Mesothelial cell of epicardium (in vitro differentiated cells): ENCODE measurements at regions not wholly inside any gene's neighbourhood (a gene's known extent, or its start where the extent isn't known, plus 50 kb on each side); places are given as distances from the start of the nearest gene placed in this dataset.

ENCODE experiments used
- DNase-seq, 2 experiments: peaks; one replicate each; pipeline ENCODE4 v3.0.0; 2021; ENCODE audit warnings: low spot score in 2 of 2; ENCODE audit not compliant: unreplicated experiment in 2 of 2
- H3K27ac Mint-ChIP-seq: 2 replicates; pipeline ENCODE4 v1.8.0; 2021; ENCODE audit warnings: mixed read lengths
- H3K27me3 Mint-ChIP-seq: 2 replicates; pipeline ENCODE4 v1.8.0; 2021; ENCODE audit warnings: low read depth, mixed read lengths
- H3K36me3 Mint-ChIP-seq: 2 replicates; pipeline ENCODE4 v1.8.0; 2021; ENCODE audit warnings: mixed read lengths
- H3K4me1 Mint-ChIP-seq: 2 replicates; pipeline ENCODE4 v1.8.0; 2021; ENCODE audit warnings: mixed read lengths
- H3K4me3 Mint-ChIP-seq: 2 replicates; pipeline ENCODE4 v1.8.0; 2021; ENCODE audit warnings: mild to moderate bottlenecking, moderate library complexity, mixed read lengths
- H3K9me3 Mint-ChIP-seq: 2 replicates; pipeline ENCODE4 v1.8.0; 2021; ENCODE audit warnings: mixed read lengths
- CTCF ChIP-seq: fragments of 200-600 bp; sonication (generic); IDR thresholded peaks from one replicate; pipeline ENCODE4 v1.5.0; 2021; ENCODE audit warnings: antibody characterized with exemption; ENCODE audit not compliant: unreplicated experiment

- Mint-ChIP-seq H3K4me1 (peaks cover 42% of the 10 kb centered on the region), H3K27ac (peak overlapping the region; percentile 85), H3K9me3 (peaks cover under 1% of the 10 kb centered on the region), H3K27me3 (no peaks in the 10 kb centered on the region), H3K36me3 (peaks cover 16% of the 10 kb centered on the region), H3K4me3 (no peak overlapping the region)
- DNase-seq: no peak
- TF ChIP-seq CTCF: no peak
Measured at GRCh38 chr11:27213232-27213660, 149.8 kb downstream of the CCDC34 start.

GRCh38 chr11:27212248-27212780 lies 150.7 kb downstream of the CCDC34 start:
- H3K4me3 Mint-ChIP-seq: no peak overlapping the region

GRCh38 chr11:27211370-27212127 lies 151.5 kb downstream of the CCDC34 start:
- peak; percentile 46 for TF ChIP-seq CTCF
- H3K4me3 Mint-ChIP-seq: no peak overlapping the region
- no peak overlapping the region for H3K27ac Mint-ChIP-seq
- H3K4me1 Mint-ChIP-seq: peaks cover 27% of the 10 kb centered on the region
- H3K9me3 Mint-ChIP-seq: peaks cover 8% of the 10 kb centered on the region
- no peaks in the 10 kb centered on the region for H3K27me3 Mint-ChIP-seq
- peaks cover 24% of the 10 kb centered on the region for H3K36me3 Mint-ChIP-seq
- no peak for DNase-seq

More at GRCh38 chr11:27212248-27212780, 150.7 kb downstream of the CCDC34 start:
- Mint-ChIP-seq H3K27me3 (no peaks in the 10 kb centered on the region), H3K4me1 (peaks cover 33% of the 10 kb centered on the region), H3K9me3 (peaks cover 8% of the 10 kb centered on the region), H3K36me3 (peaks cover 24% of the 10 kb centered on the region), H3K27ac (no peak overlapping the region)
- no peak for TF ChIP-seq CTCF
- no peak for DNase-seq

- no peak for DNase-seq
- Mint-ChIP-seq H3K9me3 (peaks cover 8% of the 10 kb centered on the region), H3K36me3 (peaks cover 27% of the 10 kb centered on the region), H3K27me3 (no peaks in the 10 kb centered on the region), H3K27ac (no peak overlapping the region), H3K4me1 (peaks cover 25% of the 10 kb centered on the region), H3K4me3 (no peak overlapping the region)
- no peak for TF ChIP-seq CTCF
Measured at GRCh38 chr11:27210531-27210930, 152.5 kb downstream of the CCDC34 start.

- DNase-seq: no peak
- H3K9me3 Mint-ChIP-seq: peaks cover 8% of the 10 kb centered on the region
- no peaks in the 10 kb centered on the region for H3K27me3 Mint-ChIP-seq
- H3K36me3 Mint-ChIP-seq: peaks cover 27% of the 10 kb centered on the region
- peaks cover 27% of the 10 kb centered on the region for H3K4me1 Mint-ChIP-seq
- H3K4me3 Mint-ChIP-seq: no peak overlapping the region
- no peak for TF ChIP-seq CTCF
- peak overlapping the region; percentile 56 for H3K27ac Mint-ChIP-seq
Measured at GRCh38 chr11:27209562-27210005, 153.4 kb downstream of the CCDC34 start.
